SIG-M5 treated with dmso at 0.1 percent for 504 hours (cell line): ENCODE measurements at regions not wholly inside any gene's neighbourhood (a gene's known extent, or its start where the extent isn't known, plus 50 kb on each side); places are given as distances from the start of the nearest gene placed in this dataset.
"Not testable (repeated sequence)": the region's sequence is repeated elsewhere in the genome, so short reads cannot be mapped to it uniquely, and the experiment has no call there.

Experiments used
- DNase-seq: peaks from one replicate; lab custom pipeline; 2025; ENCODE audit not compliant: unreplicated experiment; lab: John Stamatoyannopoulos, UW

DNA sequence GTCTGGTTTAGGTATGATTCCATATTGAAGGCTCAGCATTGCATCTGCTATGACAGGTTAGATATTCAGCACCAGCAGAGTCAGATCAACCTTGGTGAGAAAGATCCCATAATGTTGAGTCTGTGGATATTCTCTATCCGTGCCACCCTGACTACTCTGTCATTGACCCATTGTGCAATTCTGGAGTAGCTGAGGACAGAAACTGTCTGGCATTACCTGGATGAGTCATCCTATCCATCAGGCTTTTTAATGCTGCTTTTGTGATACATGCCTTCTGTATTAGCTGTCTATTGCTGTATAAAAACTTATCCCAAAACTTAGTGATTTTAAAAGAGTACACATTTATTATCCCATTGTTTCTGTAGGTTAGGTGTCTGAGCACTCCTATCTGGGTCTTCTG lies 189.1 kb upstream of the FAT3 start:
- DNase-seq, result no peak

DNA sequence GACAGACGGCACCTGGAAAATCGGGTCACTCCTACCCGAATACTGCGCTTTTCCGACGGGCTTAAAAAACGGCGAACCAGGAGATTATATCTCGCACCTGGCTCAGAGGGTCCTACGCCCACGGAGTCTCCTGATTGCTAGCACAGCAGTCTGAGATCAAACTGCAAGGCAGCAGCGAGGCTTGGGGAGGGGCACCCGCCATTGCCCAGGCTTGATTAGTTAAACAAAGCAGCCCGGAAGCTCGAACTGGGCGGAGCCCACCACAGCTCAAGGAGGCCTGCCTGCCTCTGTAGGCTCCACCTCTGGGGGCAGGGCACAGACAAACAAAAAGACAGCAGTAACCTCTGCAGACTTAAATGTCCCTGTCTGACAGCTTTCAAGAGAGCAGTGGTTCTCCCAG lies 197.5 kb upstream of the FAT3 start:
- DNase-seq, result not testable (repeated sequence)

DNA sequence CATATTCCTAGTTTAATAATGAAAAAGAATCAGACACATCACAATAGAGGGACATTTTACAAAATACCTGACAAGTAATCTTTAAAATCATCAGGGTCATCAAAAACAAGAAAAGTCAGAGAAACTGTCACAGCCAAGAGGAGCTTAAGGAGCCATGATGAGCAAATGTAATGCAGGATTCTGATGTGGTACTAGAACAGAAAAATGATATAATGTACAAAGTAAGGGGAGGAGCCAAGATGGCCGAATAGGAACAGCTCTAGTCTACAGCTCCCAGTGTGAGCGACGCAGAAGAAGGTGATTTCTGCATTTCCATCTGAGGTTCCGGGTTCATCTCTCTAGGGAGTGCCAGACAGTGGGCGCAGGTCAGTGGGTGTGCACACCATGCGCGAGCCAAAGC lies 198.0 kb upstream of the FAT3 start:
- DNase-seq, result no peak

GRCh38 chr11:92024788-92025187 lies 199.8 kb upstream of the FAT3 start:
- DNase-seq, result no peak

DNA sequence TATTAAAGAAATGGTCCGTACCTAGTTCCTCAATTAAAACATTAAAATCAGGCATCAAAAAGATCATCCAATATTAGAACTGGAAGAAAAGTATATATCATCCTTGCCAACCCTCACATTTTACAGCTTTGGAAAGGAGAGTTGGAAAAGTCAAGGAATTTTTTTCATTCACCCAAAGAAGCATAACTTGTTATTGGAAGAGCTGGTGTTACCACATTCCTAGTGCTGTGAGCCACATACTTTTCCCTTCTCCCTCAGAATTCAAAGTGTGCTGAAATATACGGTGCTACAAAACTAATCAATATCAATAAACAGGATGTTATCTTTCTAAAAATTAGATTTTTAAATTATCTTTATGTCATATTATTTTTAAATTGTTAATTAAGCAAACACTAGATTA lies 202.1 kb upstream of the FAT3 start:
- no peak for DNase-seq

DNA sequence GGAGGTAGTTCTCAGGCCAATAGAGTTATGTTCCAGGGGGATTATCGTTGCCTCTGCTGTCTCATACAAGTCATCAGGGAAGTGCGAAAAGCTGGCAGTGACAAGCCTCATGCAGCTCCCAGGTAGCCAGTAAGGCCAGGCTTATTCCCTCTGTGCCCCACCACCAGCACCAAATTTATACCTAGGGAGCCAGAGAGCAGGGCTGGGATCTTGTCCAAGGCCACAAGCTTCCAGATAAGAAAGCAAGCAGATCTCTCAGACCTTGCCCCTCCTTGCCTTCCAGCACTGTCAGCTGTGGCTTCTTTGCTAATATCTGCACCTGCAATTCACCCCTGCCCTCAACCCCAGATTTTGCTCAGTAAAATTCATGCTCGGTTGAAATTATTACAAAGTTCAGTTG lies 206.3 kb upstream of the FAT3 start:
- DNase-seq, result no peak

DNA sequence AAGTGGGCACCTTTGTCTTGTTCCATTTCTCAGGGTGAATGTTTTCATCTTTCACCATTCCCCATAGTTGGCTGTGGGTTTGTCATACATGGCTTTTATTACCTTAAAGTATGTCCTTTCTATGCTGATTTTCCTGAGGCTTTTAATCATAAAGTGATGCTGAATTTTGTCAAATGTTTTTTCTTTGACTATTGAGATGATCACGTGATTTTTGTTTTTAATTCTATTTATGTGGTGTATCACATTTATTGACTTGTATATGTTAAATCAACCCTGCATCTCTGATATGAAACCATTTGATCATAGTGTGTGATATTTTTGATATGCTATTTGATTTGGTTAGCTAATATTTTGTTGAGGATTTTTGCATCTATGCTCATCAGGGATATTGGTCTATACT lies 216.4 kb upstream of the FAT3 start:
- no peak for DNase-seq

- no peak for DNase-seq
Measured at GRCh38 chr11:92002568-92002967, 222.1 kb upstream of the FAT3 start.

- no peak for DNase-seq
Measured at GRCh38 chr11:91998481-91998880, 226.1 kb upstream of the FAT3 start.

- DNase-seq, result no peak
Measured at GRCh38 chr11:91997226-91997625, 227.4 kb upstream of the FAT3 start.

DNA sequence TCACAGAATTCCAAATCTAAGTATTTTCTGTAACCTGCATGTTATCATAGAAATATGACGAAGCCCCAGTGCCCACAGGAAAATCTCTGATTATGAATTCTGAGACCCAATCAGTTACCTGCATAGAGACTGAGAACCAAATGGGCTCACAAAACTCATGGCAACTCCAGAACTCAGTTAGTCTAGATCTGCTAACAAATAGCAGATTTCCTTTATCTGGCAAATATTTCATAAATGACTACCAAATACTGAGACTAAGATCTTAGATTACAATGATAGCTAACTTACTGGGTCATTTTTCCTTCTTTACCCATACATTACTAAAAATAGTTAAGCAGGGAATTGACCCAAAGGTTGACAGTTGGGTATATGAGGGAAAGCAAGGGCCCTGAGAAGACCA lies 228.1 kb upstream of the FAT3 start:
- no peak for DNase-seq

DNA sequence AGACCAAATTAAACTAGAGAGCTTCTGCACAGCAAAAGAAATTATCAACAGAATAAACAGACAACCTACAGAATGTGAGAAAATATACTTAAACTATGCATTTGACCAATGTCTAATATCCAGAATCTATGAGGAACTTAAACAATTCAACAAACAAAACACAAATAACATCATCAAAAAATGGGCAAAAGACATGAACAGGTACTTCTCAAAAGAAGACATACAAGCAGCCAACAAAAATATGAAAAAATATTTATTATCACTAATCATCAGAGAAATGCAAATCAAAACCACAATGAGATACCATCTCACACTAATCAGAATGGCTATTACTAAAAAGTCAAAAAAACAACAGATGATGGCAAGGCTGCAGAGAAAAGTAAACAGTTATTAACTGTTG lies 236.2 kb upstream of the FAT3 start:
- not testable (repeated sequence) for DNase-seq

DNA sequence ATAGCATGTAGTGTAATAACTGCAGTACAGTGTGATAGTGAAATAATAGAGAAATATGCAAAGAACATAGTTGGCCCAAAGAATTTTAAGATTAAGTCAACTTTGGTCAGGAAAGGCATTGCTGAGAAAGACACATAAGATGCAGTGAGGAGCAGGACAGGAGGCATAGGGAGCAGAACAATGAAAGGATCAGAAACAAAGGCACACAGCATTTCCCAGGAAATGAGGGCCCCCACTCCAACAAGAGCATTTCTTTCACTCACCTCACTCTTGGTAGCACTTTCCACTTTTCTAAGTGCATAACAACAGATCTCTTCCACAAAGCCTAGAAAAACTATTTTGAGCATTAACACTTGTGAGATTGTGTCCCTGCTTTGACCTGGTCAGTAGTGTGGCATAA lies 238.4 kb upstream of the FAT3 start:
- DNase-seq, result no peak

DNA sequence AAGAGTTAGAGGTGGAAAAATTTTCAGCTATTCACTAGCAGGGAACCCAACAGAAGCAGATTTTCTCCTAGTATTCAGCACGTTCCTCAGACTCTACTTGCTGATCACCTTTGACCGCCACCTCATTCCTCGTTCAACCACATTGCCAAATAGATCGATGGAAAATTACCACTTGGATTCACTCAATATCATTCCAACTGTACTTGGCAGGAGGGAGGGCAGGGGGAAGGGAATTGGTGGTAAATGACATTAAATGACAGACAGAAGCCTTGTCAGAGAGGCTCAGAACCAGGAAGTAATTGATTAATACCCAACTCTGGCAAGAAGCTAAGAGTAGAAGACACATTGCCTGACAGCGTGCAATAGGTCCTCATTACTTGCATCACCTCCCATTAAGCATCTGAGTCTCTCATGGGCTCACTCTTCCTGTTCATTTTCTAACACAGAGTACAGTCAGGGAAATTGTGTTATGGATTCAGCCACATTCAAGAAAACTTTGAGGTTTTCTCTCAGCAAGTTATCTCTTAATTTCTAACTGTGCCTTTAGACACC lies 240.5 kb upstream of the FAT3 start:
- no peak for DNase-seq

DNA sequence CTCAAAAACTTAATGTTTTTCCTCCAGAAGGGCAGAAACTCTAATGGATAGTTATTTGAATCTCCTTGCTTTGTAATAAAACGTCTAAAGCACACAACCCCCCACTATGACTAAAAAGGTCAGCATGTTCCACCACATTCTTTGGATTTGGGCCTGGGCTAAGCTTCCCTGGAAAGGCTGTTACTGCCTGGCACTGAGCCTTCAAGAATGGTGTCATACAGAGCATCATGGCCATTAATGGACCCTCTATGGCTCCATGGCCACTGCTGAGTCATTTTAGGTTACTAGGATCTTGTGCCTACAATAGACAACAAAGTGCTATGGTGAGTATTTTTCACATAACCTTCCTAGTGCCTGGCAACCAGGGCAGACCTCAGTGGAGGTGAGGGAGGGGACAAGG lies 242.6 kb upstream of the FAT3 start:
- no peak for DNase-seq

DNA sequence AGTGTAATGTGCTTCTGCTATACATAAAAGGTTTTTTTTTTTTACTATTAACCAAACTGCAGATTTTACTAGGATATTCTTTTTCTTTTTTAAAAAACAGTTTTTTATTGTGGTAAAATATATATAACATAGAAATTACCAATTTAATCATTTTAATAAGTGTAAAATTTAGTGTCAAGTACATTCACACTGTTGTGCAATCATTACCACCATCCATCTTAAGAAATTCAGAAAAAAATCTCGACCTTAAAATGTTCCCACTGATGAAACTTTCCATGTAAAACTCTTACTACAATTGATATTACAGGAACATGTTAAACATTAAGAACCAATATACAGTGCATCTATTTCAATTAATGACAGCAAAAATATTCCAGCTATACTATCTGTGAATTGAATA lies 244.8 kb upstream of the FAT3 start:
- DNase-seq, result no peak

DNA sequence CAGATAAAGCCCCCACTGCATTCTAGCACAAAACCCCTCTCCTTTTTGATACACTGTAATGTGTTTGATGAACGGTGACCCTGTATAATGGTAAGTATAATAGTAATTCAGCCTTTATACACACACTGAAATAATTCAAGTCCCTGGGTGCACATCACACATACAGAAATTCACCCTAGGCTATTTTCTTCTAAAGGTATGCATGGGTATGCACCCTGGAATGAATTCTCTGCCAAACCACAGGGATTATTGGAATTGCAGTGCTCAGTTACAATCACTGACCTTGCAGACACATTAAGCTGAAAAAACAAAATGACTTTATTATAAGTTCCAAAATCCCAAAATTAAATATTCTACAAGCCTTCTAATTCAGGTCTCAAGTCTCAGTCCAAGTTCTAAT lies 245.9 kb upstream of the FAT3 start:
- no peak for DNase-seq

DNA sequence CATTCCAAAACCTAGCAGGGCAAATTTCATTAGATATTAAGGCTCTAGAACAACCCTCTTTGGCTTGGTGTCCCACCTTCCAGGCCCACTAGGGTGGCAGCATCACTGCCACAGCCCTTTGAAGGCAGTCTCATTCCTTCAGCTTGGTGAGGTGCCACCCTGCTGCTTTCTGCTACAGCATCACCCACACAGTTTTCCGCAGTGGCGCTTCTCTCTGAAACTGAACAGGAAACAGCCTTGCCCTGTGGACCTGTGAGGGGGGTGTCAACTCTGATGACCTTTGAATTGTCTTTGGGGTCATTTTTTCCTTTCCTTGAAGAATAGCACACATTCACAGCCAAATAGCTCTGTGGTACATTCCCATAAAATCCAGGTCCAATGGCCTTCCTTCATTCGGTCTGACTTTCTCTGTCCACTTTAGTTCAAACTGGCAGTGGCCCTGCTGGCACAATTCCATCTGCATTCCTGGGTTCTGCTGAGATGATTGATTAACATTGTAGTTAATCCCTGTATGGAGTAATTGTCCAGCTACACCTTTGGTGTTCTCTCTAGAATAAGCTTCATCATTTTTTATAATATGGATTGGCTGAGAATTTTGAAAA lies 251.9 kb upstream of the FAT3 start:
- no peak for DNase-seq

GRCh38 chr11:91970624-91971023 lies 254.0 kb upstream of the FAT3 start:
- no peak for DNase-seq

DNA sequence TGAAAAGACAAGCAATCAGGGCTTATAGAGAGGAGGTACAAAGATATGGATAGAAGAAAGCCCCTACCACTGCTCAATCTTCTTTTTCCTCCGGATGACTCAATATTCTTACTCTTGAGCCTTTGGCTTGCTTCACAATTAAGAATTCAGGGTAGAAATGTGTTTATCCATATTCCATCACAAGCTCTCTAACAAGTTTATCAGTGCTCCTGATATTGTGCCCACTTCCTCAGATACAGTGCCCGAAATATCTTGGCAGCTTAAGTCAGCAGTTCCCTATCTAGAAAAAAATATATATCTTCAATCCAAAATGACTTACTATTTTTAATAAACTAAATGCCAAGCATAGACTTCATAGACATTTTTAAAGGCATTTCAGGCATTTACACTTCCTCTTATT lies 255.1 kb upstream of the FAT3 start:
- DNase-seq, result no peak

DNA sequence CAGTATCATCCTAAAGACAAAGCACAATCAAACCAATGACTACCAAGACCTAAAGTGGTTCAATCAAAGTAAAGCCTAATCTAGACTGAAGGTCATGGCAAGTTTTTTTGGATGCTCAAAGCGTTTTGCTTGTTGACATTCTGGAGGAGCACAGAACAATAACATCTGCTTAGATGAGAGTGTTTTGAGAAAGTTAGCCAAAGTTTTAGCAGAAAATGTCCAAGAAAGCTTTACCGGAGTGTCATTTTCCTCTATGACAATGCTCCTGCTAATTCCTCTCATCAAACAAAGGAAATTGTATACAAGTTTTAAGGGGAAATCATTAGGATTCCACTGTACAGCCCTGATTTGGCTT lies 256.9 kb upstream of the FAT3 start:
- DNase-seq, result no peak

GRCh38 chr11:91967026-91967690 lies 257.5 kb upstream of the FAT3 start:
- no peak for DNase-seq

DNA sequence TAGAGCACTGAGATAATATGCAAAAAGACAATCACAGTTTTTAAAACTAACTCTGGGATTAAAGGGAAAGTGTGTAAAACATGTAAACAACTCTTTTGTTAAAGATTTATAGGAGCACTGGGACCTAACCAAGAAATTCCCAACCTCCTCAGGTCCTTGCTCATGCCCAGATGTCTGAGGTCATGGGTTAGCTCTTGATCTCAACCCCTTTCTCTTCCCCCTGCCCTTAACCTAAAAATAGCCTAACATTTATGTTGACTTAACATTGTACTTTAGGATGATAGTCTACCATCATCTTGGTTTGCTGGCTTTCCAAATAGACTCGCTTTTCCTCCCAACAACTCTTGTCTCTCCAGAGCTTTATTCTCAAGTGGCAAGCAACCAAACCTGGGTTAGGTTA lies 258.2 kb upstream of the FAT3 start:
- no peak for DNase-seq
